ENCODE measurements at regions not wholly inside any gene's neighbourhood (a gene's known extent, or its start where the extent isn't known, plus 50 kb on each side); places are given as distances from the start of the nearest gene placed in this dataset.

DNA sequence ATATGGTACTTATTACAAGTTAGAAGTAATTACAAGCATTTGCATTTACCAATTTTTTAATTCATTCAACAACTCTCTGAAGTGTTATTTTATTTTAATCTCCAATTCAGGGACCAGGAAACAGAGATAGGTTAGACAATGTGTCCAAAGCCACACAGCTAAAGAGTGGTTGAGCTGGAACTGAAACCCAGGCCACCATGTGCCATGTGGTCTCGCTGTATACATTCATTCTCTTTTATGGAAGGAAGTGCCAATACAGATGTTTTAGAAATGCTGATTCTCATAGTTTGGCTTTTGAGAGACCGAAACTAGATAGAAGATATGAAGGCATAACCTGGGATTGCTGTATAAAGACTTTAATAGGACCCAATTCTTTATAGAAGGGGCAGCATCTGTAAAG is 684.6 kb upstream of the ID2 start:
- no peaks in the 10 kb centered on the region for H3K36me3 ChIP-seq (ENCODE audit: insufficient read depth, low read length)
- H3K4me1 ChIP-seq (ENCODE audit: control insufficient read depth, insufficient read depth, low read length) = no peaks in the 10 kb centered on the region
- H3K9me3 ChIP-seq (replicated peaks; ENCODE audit: low read length) = no peaks in the 10 kb centered on the region
- no peaks in the 10 kb centered on the region for H3K27me3 ChIP-seq (ENCODE audit: control insufficient read depth, insufficient read depth, low read length)
- H3K9ac ChIP-seq (ENCODE audit: low read depth, low read length) = no peak overlapping the region
- H3K4me3 ChIP-seq (ENCODE audit: low read length) = no peak overlapping the region
- H3K4me2 ChIP-seq (ENCODE audit: low read length) = no peak overlapping the region

DNA sequence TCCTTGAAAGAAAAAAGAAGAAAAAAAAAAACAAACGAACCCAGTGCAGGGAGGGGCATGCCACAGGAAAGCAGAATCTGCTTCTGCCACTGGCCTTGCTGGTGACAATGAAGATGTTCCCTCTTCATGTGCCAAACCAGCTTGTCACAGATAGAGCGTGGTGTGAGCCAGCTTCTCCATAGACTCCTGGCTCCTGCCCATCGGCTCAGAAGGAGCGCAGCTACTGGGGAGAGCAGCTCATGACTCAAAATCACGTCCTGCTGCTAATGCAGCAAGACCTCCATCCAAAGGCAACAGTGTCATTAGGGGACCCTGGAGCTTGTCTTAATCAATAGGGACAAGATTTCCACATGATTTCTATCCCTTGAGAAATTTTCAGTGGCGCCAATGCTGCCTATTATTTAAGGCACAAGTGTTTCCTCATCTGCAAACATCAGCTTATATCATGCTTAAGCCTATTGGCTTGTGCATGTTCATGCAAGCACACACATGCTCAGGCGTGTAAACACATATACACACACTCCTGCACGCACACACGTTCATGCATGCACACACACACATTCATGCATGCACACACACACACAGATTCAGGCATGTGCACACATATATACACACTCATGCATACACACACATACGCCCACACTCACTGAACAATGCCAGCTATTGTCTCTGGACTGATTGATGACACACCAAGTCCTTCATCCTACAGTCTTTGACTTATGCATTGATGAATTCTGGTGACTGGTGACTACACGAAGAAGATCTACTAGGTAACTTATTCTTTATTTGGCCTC is 682.0 kb upstream of the ID2 start:
- Histone ChIP-seq H3K9ac (ENCODE audit: low read depth, low read length) (no peak overlapping the region), H3K4me2 (ENCODE audit: low read length) (no peak overlapping the region), H3K4me1 (ENCODE audit: control insufficient read depth, insufficient read depth, low read length) (peaks cover 15% of the 10 kb centered on the region), H3K36me3 (ENCODE audit: insufficient read depth, low read length) (no peaks in the 10 kb centered on the region), H3K27me3 (ENCODE audit: control insufficient read depth, insufficient read depth, low read length) (no peaks in the 10 kb centered on the region), H3K4me3 (ENCODE audit: low read length) (no peak overlapping the region), H3K9me3 (replicated peaks; ENCODE audit: low read length) (no peaks in the 10 kb centered on the region)

DNA sequence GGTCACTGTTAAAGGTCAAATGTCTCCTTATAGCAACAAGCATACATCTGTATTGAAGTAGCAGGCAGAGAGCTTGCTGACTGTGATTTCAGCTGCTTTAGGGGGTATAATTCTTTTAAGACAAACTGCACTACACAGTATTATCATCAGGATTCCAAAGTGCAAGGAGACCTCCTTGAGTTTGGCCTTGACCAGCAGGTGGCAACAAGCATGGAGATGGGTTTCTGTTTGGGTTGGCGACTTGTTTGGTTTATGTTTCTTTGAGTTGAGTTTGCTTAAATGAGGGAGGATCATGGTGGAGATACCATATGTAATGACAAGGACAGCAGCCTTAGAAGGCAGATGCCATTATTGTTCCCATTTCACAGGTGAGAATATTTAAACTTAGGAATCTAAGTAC is 681.0 kb upstream of the ID2 start:
- H3K4me2 ChIP-seq (ENCODE audit: low read length) = no peak overlapping the region
- H3K27me3 ChIP-seq (ENCODE audit: control insufficient read depth, insufficient read depth, low read length) = no peaks in the 10 kb centered on the region
- no peaks in the 10 kb centered on the region for H3K9me3 ChIP-seq (replicated peaks; ENCODE audit: low read length)
- H3K4me3 ChIP-seq (ENCODE audit: low read length) = no peak overlapping the region
- no peak overlapping the region for H3K9ac ChIP-seq (ENCODE audit: low read depth, low read length)
- peaks cover 15% of the 10 kb centered on the region for H3K4me1 ChIP-seq (ENCODE audit: control insufficient read depth, insufficient read depth, low read length)
- no peaks in the 10 kb centered on the region for H3K36me3 ChIP-seq (ENCODE audit: insufficient read depth, low read length)

DNA sequence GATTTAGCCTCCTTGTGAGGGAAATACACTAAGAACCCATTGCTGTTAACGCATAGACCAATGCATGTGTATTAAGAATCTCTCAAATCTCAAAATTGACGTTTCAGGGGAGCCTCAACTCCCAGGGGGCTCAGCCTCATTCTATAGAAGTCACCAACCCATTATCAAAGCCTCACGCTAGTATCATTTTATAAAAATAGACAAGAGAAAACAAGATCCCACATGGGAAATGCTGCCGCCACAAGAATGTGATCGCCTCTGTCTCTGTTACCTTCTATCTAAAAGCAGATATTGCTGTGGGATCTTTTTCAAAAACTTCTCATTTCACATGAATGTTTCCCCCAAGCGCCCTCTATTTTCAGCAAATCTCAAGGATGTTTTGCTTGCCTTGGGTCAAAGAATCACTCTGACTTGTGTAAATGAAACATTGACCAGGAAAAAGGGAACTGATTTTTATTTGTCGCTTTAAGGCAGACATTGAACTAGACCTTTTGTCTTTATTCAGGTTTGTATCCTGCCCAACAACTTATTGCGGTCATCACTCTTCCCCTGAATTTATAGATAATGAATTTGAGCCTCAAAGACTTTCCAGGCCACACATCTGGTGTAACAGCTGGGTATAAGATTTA is 679.0 kb upstream of the ID2 start:
- peaks cover 21% of the 10 kb centered on the region for H3K4me1 ChIP-seq (ENCODE audit: control insufficient read depth, insufficient read depth, low read length)
- no peaks in the 10 kb centered on the region for H3K27me3 ChIP-seq (ENCODE audit: control insufficient read depth, insufficient read depth, low read length)
- no peak overlapping the region for H3K9ac ChIP-seq (ENCODE audit: low read depth, low read length)
- H3K36me3 ChIP-seq (ENCODE audit: insufficient read depth, low read length) = no peaks in the 10 kb centered on the region
- H3K4me2 ChIP-seq (ENCODE audit: low read length) = no peak overlapping the region
- no peaks in the 10 kb centered on the region for H3K9me3 ChIP-seq (replicated peaks; ENCODE audit: low read length)
- H3K4me3 ChIP-seq (ENCODE audit: low read length) = no peak overlapping the region

DNA sequence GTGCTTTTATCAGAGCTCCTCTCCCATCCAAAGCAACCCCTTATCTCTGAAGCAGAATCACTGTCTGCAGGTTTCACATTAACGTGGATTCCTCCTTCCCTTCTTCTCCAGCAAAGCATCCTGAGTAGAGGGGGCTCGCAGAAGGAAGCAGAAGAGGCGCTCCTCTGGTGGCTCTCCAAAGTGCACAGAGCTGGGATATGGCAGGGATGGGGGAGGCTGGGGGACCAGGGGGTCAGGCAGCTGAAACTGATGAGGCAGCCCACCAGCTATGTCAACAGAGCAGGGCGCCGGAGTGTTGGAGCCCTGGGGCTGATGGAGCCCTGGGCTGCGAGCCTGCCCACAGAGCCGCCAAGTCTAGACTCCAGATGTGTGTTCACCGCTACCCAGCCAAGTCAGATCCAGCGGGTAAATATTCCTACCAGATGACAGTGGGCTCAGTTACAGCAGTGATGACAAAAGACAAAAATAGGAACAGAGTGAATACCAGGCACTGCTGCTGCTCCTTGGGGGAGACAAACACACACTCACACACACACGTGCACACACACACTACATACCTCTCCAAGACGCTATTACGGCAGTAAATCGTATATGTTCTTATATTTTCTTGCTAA is 678.3 kb upstream of the ID2 start:
- Histone ChIP-seq H3K4me2 (ENCODE audit: low read length) (peak overlapping the region; percentile 52), H3K9ac (ENCODE audit: low read depth, low read length) (peak overlapping the region; percentile 34), H3K27me3 (ENCODE audit: control insufficient read depth, insufficient read depth, low read length) (no peaks in the 10 kb centered on the region), H3K36me3 (ENCODE audit: insufficient read depth, low read length) (no peaks in the 10 kb centered on the region), H3K4me1 (ENCODE audit: control insufficient read depth, insufficient read depth, low read length) (peaks cover 21% of the 10 kb centered on the region), H3K9me3 (replicated peaks; ENCODE audit: low read length) (no peaks in the 10 kb centered on the region), H3K4me3 (ENCODE audit: low read length) (no peak overlapping the region)

DNA sequence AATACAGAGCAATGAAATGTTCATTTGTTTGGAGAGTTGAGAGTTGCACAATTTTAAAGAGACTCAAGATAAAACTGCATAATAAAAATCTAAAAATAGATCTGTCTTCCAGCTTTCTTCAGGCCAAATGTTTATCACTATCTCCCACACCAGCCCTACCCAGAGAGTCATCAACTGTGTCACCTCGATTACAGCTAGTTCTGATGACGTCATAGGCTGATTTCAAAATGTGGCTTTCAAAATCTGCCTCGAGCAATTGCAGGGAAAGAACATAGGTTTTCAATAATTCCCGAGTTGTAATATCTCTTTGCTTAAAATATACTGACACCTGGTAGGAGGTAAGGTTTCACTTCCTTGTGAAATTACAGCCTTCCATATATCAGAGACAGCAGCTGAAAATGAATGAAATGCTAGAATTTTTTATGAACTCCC is 677.6 kb upstream of the ID2 start:
- no peaks in the 10 kb centered on the region for H3K27me3 ChIP-seq (ENCODE audit: control insufficient read depth, insufficient read depth, low read length)
- peak overlapping the region; percentile 52 for H3K4me2 ChIP-seq (ENCODE audit: low read length)
- no peaks in the 10 kb centered on the region for H3K9me3 ChIP-seq (replicated peaks; ENCODE audit: low read length)
- H3K9ac ChIP-seq (ENCODE audit: low read depth, low read length) = peak overlapping the region; percentile 34
- peaks cover 21% of the 10 kb centered on the region for H3K4me1 ChIP-seq (ENCODE audit: control insufficient read depth, insufficient read depth, low read length)
- H3K4me3 ChIP-seq (ENCODE audit: low read length) = no peak overlapping the region
- no peaks in the 10 kb centered on the region for H3K36me3 ChIP-seq (ENCODE audit: insufficient read depth, low read length)

DNA sequence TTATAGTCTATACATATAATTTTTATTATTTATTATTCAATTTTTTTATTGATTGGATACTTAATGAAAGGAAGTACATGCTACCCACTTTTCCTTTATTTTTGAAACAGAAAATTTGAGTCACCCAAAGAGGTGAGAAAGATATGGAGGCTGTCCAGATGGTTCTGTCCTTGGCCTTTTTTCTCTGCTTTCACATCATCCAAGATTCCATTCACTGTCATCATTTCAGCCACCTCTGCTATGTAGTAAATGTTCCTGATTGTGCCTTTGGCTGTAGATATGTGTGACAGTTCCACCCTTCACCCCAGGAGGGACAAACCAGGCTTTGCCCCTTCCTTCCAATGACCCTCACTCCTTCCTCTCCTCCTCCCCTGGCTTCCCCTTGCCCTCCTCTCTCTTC is 675.7 kb upstream of the ID2 start:
- peaks cover 21% of the 10 kb centered on the region for H3K4me1 ChIP-seq (ENCODE audit: control insufficient read depth, insufficient read depth, low read length)
- no peaks in the 10 kb centered on the region for H3K9me3 ChIP-seq (replicated peaks; ENCODE audit: low read length)
- no peak overlapping the region for H3K4me3 ChIP-seq (ENCODE audit: low read length)
- no peak overlapping the region for H3K4me2 ChIP-seq (ENCODE audit: low read length)
- no peaks in the 10 kb centered on the region for H3K36me3 ChIP-seq (ENCODE audit: insufficient read depth, low read length)
- no peaks in the 10 kb centered on the region for H3K27me3 ChIP-seq (ENCODE audit: control insufficient read depth, insufficient read depth, low read length)
- H3K9ac ChIP-seq (ENCODE audit: low read depth, low read length) = no peak overlapping the region

DNA sequence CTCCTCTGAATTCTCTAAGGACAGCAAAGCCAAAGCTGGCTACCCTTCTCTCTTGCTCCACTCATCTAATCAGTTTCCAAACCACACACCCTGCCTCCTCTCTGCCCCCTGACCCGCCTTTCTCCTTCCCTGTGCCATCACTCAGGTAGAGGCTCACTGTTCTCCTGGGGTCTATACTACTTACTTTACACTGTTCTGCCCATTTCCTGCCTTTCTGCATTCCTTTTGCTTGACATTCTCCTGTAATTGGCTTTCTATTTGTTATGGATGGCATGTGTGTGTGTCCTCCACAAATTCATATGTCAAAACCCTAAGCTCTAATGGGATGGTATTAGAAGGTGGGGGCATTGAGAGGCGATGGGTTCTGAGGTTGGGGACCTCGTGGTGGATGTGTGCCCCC is 675.2 kb upstream of the ID2 start:
- Histone ChIP-seq H3K9ac (ENCODE audit: low read depth, low read length) (no peak overlapping the region), H3K27me3 (ENCODE audit: control insufficient read depth, insufficient read depth, low read length) (no peaks in the 10 kb centered on the region), H3K36me3 (ENCODE audit: insufficient read depth, low read length) (no peaks in the 10 kb centered on the region), H3K4me2 (ENCODE audit: low read length) (no peak overlapping the region), H3K9me3 (replicated peaks; ENCODE audit: low read length) (no peaks in the 10 kb centered on the region), H3K4me3 (ENCODE audit: low read length) (no peak overlapping the region), H3K4me1 (ENCODE audit: control insufficient read depth, insufficient read depth, low read length) (peaks cover 21% of the 10 kb centered on the region)

DNA sequence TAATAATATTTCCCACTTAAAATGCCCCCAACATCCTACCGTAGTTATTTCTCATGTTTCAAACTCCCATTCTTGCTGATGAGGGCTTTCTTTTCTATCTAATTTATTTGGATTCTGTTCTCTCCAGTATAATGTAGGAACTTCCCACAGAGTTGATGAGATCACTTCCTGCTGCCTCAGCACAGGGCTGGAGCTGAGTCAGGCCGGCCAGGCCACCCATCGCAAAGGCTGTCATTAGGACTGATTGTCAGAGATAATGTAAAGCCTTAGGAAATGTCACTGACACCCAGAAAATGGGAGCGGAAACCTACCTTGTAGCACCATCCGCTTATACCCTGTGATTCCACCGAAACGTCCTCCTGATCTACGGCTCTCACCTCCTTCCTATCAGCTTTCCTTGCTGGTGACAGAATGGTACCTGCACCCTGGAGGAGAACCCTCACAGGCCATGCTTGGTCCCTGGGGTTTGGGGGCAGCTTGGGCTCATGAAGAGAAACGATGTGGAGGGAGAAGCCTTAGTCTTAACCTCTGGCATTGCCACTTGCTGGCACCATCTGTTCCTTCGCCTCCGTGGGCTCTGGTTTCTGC is 672.8 kb upstream of the ID2 start:
- H3K9me3 ChIP-seq (replicated peaks; ENCODE audit: low read length) = no peaks in the 10 kb centered on the region
- H3K27me3 ChIP-seq (ENCODE audit: control insufficient read depth, insufficient read depth, low read length) = no peaks in the 10 kb centered on the region
- H3K4me1 ChIP-seq (ENCODE audit: control insufficient read depth, insufficient read depth, low read length) = peaks cover 12% of the 10 kb centered on the region

DNA sequence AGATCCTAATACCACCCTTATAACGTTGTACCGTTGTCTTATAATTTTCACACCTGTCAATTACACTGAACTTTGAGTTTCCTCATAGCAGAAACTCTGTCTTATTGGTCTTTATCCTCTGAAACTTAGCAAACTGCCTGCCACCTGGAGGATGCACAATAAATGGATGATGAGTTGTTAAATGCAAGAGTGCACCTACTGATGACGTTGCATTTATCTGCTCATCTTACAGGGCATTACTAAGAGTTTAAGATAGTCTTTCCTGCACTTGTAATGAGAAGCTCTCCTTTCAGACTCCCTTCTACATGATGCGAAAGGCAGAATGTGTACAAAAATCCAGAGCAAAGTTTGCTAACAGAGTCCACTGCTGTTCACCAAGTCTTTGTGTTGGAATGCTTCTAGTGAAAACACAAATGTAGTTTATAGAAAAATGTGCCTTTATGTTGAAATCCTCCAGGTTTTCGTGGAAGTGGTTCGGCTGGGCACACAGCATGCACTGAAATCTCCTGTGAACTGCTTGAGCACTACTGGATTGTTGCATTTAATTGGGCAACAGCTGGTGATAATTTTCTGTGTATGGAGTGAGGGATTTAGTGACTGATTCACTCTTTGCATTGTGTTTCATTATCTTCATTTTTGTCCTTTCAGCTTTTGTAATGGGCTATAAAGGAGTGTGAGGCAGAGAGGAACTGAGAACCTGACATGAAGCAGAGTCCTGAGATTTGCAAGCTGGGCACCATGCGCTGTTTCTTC is 665.8 kb upstream of the ID2 start:
- Histone ChIP-seq H3K4me1 (ENCODE audit: control insufficient read depth, insufficient read depth, low read length) (no peaks in the 10 kb centered on the region), H3K4me2 (ENCODE audit: low read length) (no peak overlapping the region), H3K9ac (ENCODE audit: low read depth, low read length) (no peak overlapping the region), H3K4me3 (ENCODE audit: low read length) (no peak overlapping the region), H3K9me3 (replicated peaks; ENCODE audit: low read length) (no peaks in the 10 kb centered on the region), H3K36me3 (ENCODE audit: insufficient read depth, low read length) (no peaks in the 10 kb centered on the region), H3K27me3 (ENCODE audit: control insufficient read depth, insufficient read depth, low read length) (no peaks in the 10 kb centered on the region)

More for the DNA sequence above, 672.8 kb upstream of the ID2 start:
- Histone ChIP-seq H3K9ac (ENCODE audit: low read depth, low read length) (no peak overlapping the region), H3K4me2 (ENCODE audit: low read length) (no peak overlapping the region), H3K36me3 (ENCODE audit: insufficient read depth, low read length) (no peaks in the 10 kb centered on the region), H3K4me3 (ENCODE audit: low read length) (no peak overlapping the region)

DNA sequence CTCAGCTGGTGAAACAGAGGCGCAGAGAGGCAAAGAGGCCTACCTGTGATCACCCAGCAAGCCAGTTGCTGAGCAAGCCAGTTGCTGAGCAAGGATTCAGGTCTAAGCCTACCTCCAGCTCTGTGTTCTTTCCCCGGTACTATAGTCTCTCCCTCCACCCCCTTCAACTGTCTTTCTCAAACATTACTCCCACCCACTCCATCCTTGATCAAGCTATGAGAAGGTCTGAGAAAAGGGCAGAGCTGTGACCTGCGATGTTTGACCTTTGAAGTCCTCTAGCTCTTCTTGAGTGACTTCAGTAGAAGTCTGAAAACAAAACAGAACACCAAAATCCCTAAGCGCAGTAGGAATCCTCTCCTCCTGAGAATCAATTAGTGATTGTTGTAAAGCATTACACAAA is 665.2 kb upstream of the ID2 start:
- Histone ChIP-seq H3K4me3 (ENCODE audit: low read length) (no peak overlapping the region), H3K9ac (ENCODE audit: low read depth, low read length) (no peak overlapping the region), H3K4me2 (ENCODE audit: low read length) (no peak overlapping the region), H3K9me3 (replicated peaks; ENCODE audit: low read length) (no peaks in the 10 kb centered on the region), H3K36me3 (ENCODE audit: insufficient read depth, low read length) (no peaks in the 10 kb centered on the region), H3K27me3 (ENCODE audit: control insufficient read depth, insufficient read depth, low read length) (no peaks in the 10 kb centered on the region), H3K4me1 (ENCODE audit: control insufficient read depth, insufficient read depth, low read length) (no peaks in the 10 kb centered on the region)

All from skeletal muscle satellite cell (primary cell).